PC-3 (cell line): ENCODE measurements at regions not wholly inside any gene's neighbourhood (a gene's known extent, or its start where the extent isn't known, plus 50 kb on each side); places are given as distances from the start of the nearest gene placed in this dataset.

Source experiments
- EZH2 ChIP-seq: fragments of 300-600 bp; sonication (generic); IDR thresholded peaks from one replicate; pipeline ENCODE4 v1.6.1; 2017; ENCODE audit warnings: antibody characterized with exemption, mild to moderate bottlenecking, low read length; ENCODE audit not compliant: unreplicated experiment
- TF ChIP-seq, protein P1 (sequence below): fragments of 300-600 bp; sonication (generic); conservative IDR thresholded peaks from 2 replicates; pipeline ENCODE4 v1.5.1; 2017; ENCODE audit warnings: antibody characterized with exemption, low read depth, mild to moderate bottlenecking, low read length

DNA sequence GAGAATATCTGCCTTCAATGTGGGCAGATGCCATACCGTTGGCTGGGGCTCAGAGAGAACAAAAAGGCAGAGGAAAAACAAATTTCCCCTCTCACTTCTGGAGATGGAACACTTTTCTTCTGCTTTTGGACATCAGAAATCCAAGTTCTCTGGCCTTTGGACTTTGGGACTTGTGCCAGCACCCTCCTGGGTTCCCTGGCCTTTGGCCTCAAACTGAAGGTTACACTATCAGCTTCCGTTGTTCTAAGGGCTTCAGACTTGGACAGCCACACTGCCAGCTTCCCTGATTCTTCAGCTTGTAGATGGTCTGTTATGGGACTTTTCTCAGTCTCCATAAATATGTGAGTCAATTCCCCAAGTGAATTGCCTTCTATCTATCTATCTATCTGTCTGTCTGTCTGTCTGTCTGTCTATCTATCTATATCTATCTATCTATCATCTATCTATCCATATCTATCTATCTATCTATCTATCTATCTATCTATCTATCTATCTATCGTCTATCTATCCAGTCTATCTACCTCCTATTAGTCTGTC is 778.1 kb upstream of the TMPRSS15 start:
- TF ChIP-seq, protein P1, sequence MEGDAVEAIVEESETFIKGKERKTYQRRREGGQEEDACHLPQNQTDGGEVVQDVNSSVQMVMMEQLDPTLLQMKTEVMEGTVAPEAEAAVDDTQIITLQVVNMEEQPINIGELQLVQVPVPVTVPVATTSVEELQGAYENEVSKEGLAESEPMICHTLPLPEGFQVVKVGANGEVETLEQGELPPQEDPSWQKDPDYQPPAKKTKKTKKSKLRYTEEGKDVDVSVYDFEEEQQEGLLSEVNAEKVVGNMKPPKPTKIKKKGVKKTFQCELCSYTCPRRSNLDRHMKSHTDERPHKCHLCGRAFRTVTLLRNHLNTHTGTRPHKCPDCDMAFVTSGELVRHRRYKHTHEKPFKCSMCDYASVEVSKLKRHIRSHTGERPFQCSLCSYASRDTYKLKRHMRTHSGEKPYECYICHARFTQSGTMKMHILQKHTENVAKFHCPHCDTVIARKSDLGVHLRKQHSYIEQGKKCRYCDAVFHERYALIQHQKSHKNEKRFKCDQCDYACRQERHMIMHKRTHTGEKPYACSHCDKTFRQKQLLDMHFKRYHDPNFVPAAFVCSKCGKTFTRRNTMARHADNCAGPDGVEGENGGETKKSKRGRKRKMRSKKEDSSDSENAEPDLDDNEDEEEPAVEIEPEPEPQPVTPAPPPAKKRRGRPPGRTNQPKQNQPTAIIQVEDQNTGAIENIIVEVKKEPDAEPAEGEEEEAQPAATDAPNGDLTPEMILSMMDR, result no peak
- TF ChIP-seq EZH2, result no peak
